CD4-positive, CD25-positive, alpha-beta regulatory T cell (primary cell): ENCODE measurements at regions not wholly inside any gene's neighbourhood (a gene's known extent, or its start where the extent isn't known, plus 50 kb on each side); places are given as distances from the start of the nearest gene placed in this dataset.

Source experiments
- ATAC-seq, 2 donors: fragments of 150-1000 bp; cut with Tn5 transposase; one replicate each; pipeline ENCODE4 v1.10.0; 2021; ENCODE audit warnings: low read depth in 2 of 2, moderate number of reproducible peaks in 2 of 2, moderate library complexity in 1 of 2
- DNase-seq, 3 donors: peaks; one replicate each; pipeline versions ENCODE4 v3.0.0 to v3.0.0-alpha.2; 2012 to 2022; ENCODE audit warnings: mixed read lengths in 1 of 3
- H3K27ac ChIP-seq: one replicate; pipeline ENCODE4 v1.7.0; 2013; ENCODE audit warnings: mild to moderate bottlenecking, low read length; ENCODE audit not compliant: insufficient read depth, poor library complexity, severe bottlenecking
- H3K27me3 ChIP-seq: one replicate; pipeline ENCODE4 v1.7.0; 2013; ENCODE audit warnings: low read length; ENCODE audit not compliant: control insufficient read depth, insufficient read depth
- H3K36me3 ChIP-seq: one replicate; pipeline ENCODE4 v1.7.0; 2013; ENCODE audit warnings: mild to moderate bottlenecking, low read length, moderate library complexity; ENCODE audit not compliant: control insufficient read depth, insufficient read depth
- H3K4me1 ChIP-seq: 2 replicates; pipeline ENCODE4 v1.7.0; 2013; ENCODE audit warnings: mild to moderate bottlenecking, low read length; ENCODE audit not compliant: insufficient read depth, control insufficient read depth, poor library complexity, severe bottlenecking
- H3K4me3 ChIP-seq: one replicate; pipeline ENCODE4 v1.7.0; 2013; ENCODE audit warnings: low read depth, mild to moderate bottlenecking, low read length, moderate library complexity
- H3K9me3 ChIP-seq, 2 experiments: 1 replicate in 1 of 2; 2 replicates in 1 of 2; pipeline ENCODE4 v1.7.0; 2013; ENCODE audit warnings: low read length in 2 of 2, mild to moderate bottlenecking in 1 of 2, moderate library complexity in 1 of 2; ENCODE audit not compliant: control insufficient read depth in 2 of 2
- H3K27ac Mint-ChIP-seq, 3 donors: one replicate each; pipeline ENCODE4 v1.8.0; 2020 to 2022; ENCODE audit warnings: mild to moderate bottlenecking in 3 of 3, mixed read lengths in 3 of 3, moderate library complexity in 2 of 3
- H3K27me3 Mint-ChIP-seq: one replicate; pipeline ENCODE4 v1.8.0; 2022; ENCODE audit warnings: mild to moderate bottlenecking, mixed read lengths
- H3K36me3 Mint-ChIP-seq: one replicate; pipeline ENCODE4 v1.8.0; 2020; ENCODE audit warnings: mixed read lengths
- H3K4me1 Mint-ChIP-seq, 4 donors: one replicate each; pipeline ENCODE4 v1.8.0; 2020 to 2022; ENCODE audit warnings: mixed read lengths in 4 of 4, mild to moderate bottlenecking in 1 of 4
- H3K4me3 Mint-ChIP-seq, 4 donors: one replicate each; pipeline ENCODE4 v1.8.0; 2020 to 2022; ENCODE audit warnings: mild to moderate bottlenecking in 4 of 4, mixed read lengths in 4 of 4, moderate library complexity in 3 of 4
- H3K9me3 Mint-ChIP-seq, 7 donors: one replicate each; pipeline ENCODE4 v1.8.0; 2020 to 2022; ENCODE audit warnings: mixed read lengths in 7 of 7, mild to moderate bottlenecking in 3 of 7, moderate library complexity in 2 of 7

GRCh38 chr5:142425286-142426065 lies 100.7 kb upstream of the SPRY4 start:
- peaks cover 4% of the 10 kb centered on the region for H3K27me3 Mint-ChIP-seq
- no peaks in the 10 kb centered on the region for H3K36me3 Mint-ChIP-seq
- no peak overlapping the region for H3K27ac ChIP-seq
- H3K27me3 ChIP-seq = no peaks in the 10 kb centered on the region
- no peaks in the 10 kb centered on the region for H3K36me3 ChIP-seq
- H3K27ac Mint-ChIP-seq = peak overlapping the region in 1 of 3 donors; percentile 23
- ATAC-seq (no peak), DNase-seq (no peak)
- H3K9me3 ChIP-seq = peaks cover 0 to 3% of the 10 kb centered on the region in 2 experiments
- H3K4me3 Mint-ChIP-seq = no peak overlapping the region
- peaks cover 11% of the 10 kb centered on the region for H3K4me1 ChIP-seq
- no peak overlapping the region for H3K4me3 ChIP-seq
- peaks cover 12 to 31% (median 17%) of the 10 kb centered on the region in 4 donors for H3K4me1 Mint-ChIP-seq
- H3K9me3 Mint-ChIP-seq = peaks cover 0 to 2% (median 0%) of the 10 kb centered on the region in 7 donors

- Histone ChIP-seq H3K36me3 (no peaks in the 10 kb centered on the region), H3K4me1 (peaks cover 15% of the 10 kb centered on the region), H3K27ac (no peak overlapping the region), H3K4me3 (no peak overlapping the region), H3K27me3 (no peaks in the 10 kb centered on the region), H3K9me3 (peaks cover 0 to 3% of the 10 kb centered on the region in 2 experiments)
- Mint-ChIP-seq H3K9me3 (peaks cover 0 to 2% (median 0%) of the 10 kb centered on the region in 7 donors), H3K4me1 (peaks cover 12 to 40% (median 22%) of the 10 kb centered on the region in 4 donors), H3K4me3 (no peak overlapping the region), H3K36me3 (no peaks in the 10 kb centered on the region), H3K27ac (no peak overlapping the region), H3K27me3 (peaks cover 4% of the 10 kb centered on the region)
- DNase-seq (no peak), ATAC-seq (no peak)
These were observed 97.6 kb upstream of the SPRY4 start for GRCh38 chr5:142422429-142422828.

GRCh38 chr5:142421621-142422397 lies 97.0 kb upstream of the SPRY4 start:
- H3K27ac Mint-ChIP-seq = peak overlapping the region in 2 of 3 donors; percentile 80
- no peaks in the 10 kb centered on the region for H3K36me3 ChIP-seq
- peak overlapping the region; percentile 29 for H3K4me3 ChIP-seq
- H3K27ac ChIP-seq = no peak overlapping the region
- peak in 1 of 3 donors; percentile 54 for DNase-seq
- ATAC-seq = no peak
- no peaks in the 10 kb centered on the region for H3K27me3 ChIP-seq
- peak overlapping the region; percentile 56 to 76 (median 66) for H3K4me3 Mint-ChIP-seq
- peaks cover 12 to 39% (median 22%) of the 10 kb centered on the region in 4 donors for H3K4me1 Mint-ChIP-seq
- H3K36me3 Mint-ChIP-seq = no peaks in the 10 kb centered on the region
- peaks cover 4% of the 10 kb centered on the region for H3K27me3 Mint-ChIP-seq
- H3K9me3 ChIP-seq = peaks cover 0 to 3% of the 10 kb centered on the region in 2 experiments
- peaks cover 15% of the 10 kb centered on the region for H3K4me1 ChIP-seq
- peaks cover 0 to 2% (median 0%) of the 10 kb centered on the region in 7 donors for H3K9me3 Mint-ChIP-seq

GRCh38 chr5:142421228-142421617 lies 96.4 kb upstream of the SPRY4 start:
- Histone ChIP-seq H3K27me3 (no peaks in the 10 kb centered on the region), H3K36me3 (no peaks in the 10 kb centered on the region), H3K4me3 (peak overlapping the region; percentile 29), H3K27ac (no peak overlapping the region), H3K4me1 (peaks cover 15% of the 10 kb centered on the region), H3K9me3 (peaks cover 0 to 3% of the 10 kb centered on the region in 2 experiments)
- peaks cover 12 to 34% (median 21%) of the 10 kb centered on the region in 4 donors for H3K4me1 Mint-ChIP-seq
- ATAC-seq (no peak), DNase-seq (no peak)
- H3K9me3 Mint-ChIP-seq = peaks cover 0 to 2% (median 0%) of the 10 kb centered on the region in 7 donors
- H3K4me3 Mint-ChIP-seq = peak overlapping the region; percentile 56 to 76 (median 66)
- peak overlapping the region in 2 of 3 donors; percentile 80 for H3K27ac Mint-ChIP-seq
- peaks cover 4% of the 10 kb centered on the region for H3K27me3 Mint-ChIP-seq
- no peaks in the 10 kb centered on the region for H3K36me3 Mint-ChIP-seq

- ATAC-seq (no peak), DNase-seq (no peak)
- Mint-ChIP-seq H3K9me3 (peaks cover 0 to 2% (median 0%) of the 10 kb centered on the region in 7 donors), H3K27ac (peak overlapping the region in 1 of 3 donors; percentile 80), H3K27me3 (peaks cover 4% of the 10 kb centered on the region), H3K36me3 (no peaks in the 10 kb centered on the region), H3K4me3 (peak overlapping the region in 2 of 4 donors; percentile 57 to 76), H3K4me1 (peaks cover 12 to 33% (median 19%) of the 10 kb centered on the region in 4 donors)
- H3K4me1 ChIP-seq = peaks cover 15% of the 10 kb centered on the region
- no peak overlapping the region for H3K27ac ChIP-seq
- H3K27me3 ChIP-seq = no peaks in the 10 kb centered on the region
- no peak overlapping the region for H3K4me3 ChIP-seq
- H3K36me3 ChIP-seq = no peaks in the 10 kb centered on the region
- H3K9me3 ChIP-seq = peaks cover 0 to 3% of the 10 kb centered on the region in 2 experiments
These were observed 95.9 kb upstream of the SPRY4 start for GRCh38 chr5:142420561-142421227.

- H3K9me3 Mint-ChIP-seq = peaks cover 0 to 2% (median 0%) of the 10 kb centered on the region in 7 donors
- no peak overlapping the region for H3K4me3 ChIP-seq
- H3K27ac ChIP-seq = no peak overlapping the region
- no peaks in the 10 kb centered on the region for H3K27me3 ChIP-seq
- no peak overlapping the region for H3K4me3 Mint-ChIP-seq
- no peak overlapping the region for H3K27ac Mint-ChIP-seq
- H3K36me3 Mint-ChIP-seq = no peaks in the 10 kb centered on the region
- H3K4me1 ChIP-seq = no peaks in the 10 kb centered on the region
- H3K9me3 ChIP-seq = no peaks in the 10 kb centered on the region
- H3K4me1 Mint-ChIP-seq = peaks cover 0 to 2% (median 0%) of the 10 kb centered on the region in 4 donors
- H3K27me3 Mint-ChIP-seq = no peaks in the 10 kb centered on the region
- no peaks in the 10 kb centered on the region for H3K36me3 ChIP-seq
- DNase-seq (no peak), ATAC-seq (no peak)
These were observed 87.8 kb upstream of the SPRY4 start for GRCh38 chr5:142412581-142412980.

- Histone ChIP-seq H3K27ac (no peak overlapping the region), H3K4me1 (no peaks in the 10 kb centered on the region), H3K9me3 (no peaks in the 10 kb centered on the region), H3K27me3 (no peaks in the 10 kb centered on the region), H3K36me3 (no peaks in the 10 kb centered on the region), H3K4me3 (no peak overlapping the region)
- ATAC-seq = no peak
- no peaks in the 10 kb centered on the region for H3K36me3 Mint-ChIP-seq
- peaks cover 0 to 2% (median 0%) of the 10 kb centered on the region in 7 donors for H3K9me3 Mint-ChIP-seq
- H3K27ac Mint-ChIP-seq = no peak overlapping the region
- peaks cover 0 to 3% (median 0%) of the 10 kb centered on the region in 4 donors for H3K4me1 Mint-ChIP-seq
- no peak for DNase-seq
- H3K4me3 Mint-ChIP-seq = no peak overlapping the region
- H3K27me3 Mint-ChIP-seq = peaks cover 3% of the 10 kb centered on the region
These were observed 87.0 kb upstream of the SPRY4 start for GRCh38 chr5:142411656-142412425.
